Fibroblast of skin of left quadriceps (primary cell): ENCODE measurements at regions not wholly inside any gene's neighbourhood (a gene's known extent, or its start where the extent isn't known, plus 50 kb on each side); places are given as distances from the start of the nearest gene placed in this dataset.
A peak's percentile ranks its signal among the peaks of the same experiment; 100 is the strongest.
"Not testable (repeated sequence)": the region's sequence is repeated elsewhere in the genome, so short reads cannot be mapped to it uniquely, and the experiment has no call there.

ENCODE experiments used
- DNase-seq, 2 experiments: peaks; one replicate each; pipeline ENCODE4 v3.0.0-alpha.2; 2013; ENCODE audit warnings: low read depth in 2 of 2

GRCh38 chr1:38746941-38747600 is 112.5 kb downstream of the RRAGC start:
- DNase-seq: no peak

DNA sequence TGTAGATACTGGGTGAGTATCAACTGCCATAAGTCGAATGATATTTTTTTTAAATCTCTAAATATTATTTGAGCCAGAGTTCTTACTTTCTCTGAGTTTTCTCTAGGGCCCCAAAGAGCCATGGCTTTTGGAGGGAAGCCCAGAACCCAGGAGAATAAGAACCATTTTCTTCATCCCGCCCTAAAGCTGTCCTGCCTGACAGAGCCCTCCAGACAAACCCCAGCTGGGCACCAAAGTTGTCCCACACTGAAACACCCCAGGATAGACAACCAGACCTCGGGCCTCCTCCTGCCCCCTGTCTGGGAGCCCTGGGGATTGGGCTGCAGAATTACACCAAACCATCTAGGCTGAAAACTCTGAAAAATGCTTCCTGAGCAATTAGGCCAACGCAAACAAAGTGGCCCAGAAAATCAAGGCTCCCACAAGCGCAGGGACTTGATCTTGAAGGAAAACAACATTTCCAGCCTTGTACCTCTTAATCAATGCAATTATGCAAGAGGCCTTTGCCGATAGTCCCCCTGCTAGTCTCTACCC is 113.1 kb downstream of the RRAGC start:
- DNase-seq: no peak

- DNase-seq: no peak
Measured at GRCh38 chr1:38745476-38746401, 113.8 kb downstream of the RRAGC start.

GRCh38 chr1:38744452-38745350 is 114.9 kb downstream of the RRAGC start:
- no peak for DNase-seq

DNA sequence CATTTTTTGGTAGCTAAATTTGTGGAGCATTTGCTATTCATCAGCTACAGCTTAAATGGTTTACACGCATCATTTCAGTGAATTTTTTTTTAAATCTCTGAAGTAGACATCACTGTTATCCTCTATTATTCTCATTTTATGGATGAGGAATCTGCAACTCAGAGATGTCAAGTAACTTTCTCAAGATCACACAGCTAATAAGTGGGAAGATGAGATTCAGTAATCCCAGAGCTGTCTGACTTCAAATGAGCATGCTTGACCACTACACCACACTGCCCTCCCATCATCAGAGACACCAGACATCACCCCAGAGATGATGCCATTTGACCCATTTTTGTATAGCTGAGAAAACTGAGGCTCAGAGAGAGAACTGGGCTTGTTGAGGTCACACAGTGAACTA is 116.4 kb downstream of the RRAGC start:
- no peak for DNase-seq

DNA sequence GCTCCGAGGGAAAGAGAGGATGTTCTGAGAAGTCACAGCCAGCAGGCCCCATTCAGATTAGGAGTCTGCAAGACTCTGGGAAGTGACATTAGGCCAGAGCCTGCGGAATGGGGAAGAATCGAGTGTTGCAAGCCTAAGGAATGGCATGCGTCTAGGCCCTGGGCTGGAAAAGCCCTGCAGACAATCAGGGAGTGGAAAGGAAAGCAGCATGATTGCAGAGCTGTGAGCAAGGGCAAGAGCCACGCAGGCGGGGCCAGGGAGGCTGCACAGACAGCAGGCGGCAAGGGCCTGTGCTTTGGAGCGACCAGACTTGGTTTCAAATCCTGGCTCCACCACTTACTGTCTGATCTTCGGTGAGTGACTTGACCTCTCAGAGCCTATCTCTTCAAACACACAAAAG is 118.2 kb downstream of the RRAGC start:
- DNase-seq: no peak

GRCh38 chr1:38740487-38740886 is 119.1 kb downstream of the RRAGC start:
- no peak for DNase-seq

GRCh38 chr1:38738207-38738606 is 121.4 kb downstream of the RRAGC start:
- no peak for DNase-seq

GRCh38 chr1:38736399-38736798 is 123.2 kb downstream of the RRAGC start:
- no peak for DNase-seq

- peak; percentile 18 to 21 for DNase-seq
Measured at GRCh38 chr1:38735651-38736161, 123.9 kb downstream of the RRAGC start.

DNA sequence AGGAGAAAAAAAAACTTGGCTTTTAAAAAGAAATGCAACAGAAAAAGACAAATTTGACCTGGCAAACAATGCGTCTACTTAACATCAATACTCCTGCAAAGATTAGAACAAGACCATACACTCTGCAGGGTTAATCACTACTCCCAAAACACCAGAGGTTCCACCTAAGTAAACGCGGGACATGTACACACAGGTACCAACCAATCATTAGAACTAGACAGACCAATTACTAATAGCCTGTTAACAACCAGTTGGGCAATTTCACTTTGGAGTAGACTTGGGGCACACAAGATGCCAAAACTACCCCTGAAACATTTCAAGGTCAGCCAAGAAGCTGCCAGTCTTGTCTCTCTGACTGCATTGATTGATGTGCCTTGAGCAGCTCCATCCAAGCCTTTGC is 125.8 kb downstream of the RRAGC start:
- DNase-seq: no peak

GRCh38 chr1:38730511-38731397 is 128.8 kb downstream of the RRAGC start:
- DNase-seq: no peak

GRCh38 chr1:38728585-38728908 is 131.0 kb downstream of the RRAGC start:
- no peak for DNase-seq

DNA sequence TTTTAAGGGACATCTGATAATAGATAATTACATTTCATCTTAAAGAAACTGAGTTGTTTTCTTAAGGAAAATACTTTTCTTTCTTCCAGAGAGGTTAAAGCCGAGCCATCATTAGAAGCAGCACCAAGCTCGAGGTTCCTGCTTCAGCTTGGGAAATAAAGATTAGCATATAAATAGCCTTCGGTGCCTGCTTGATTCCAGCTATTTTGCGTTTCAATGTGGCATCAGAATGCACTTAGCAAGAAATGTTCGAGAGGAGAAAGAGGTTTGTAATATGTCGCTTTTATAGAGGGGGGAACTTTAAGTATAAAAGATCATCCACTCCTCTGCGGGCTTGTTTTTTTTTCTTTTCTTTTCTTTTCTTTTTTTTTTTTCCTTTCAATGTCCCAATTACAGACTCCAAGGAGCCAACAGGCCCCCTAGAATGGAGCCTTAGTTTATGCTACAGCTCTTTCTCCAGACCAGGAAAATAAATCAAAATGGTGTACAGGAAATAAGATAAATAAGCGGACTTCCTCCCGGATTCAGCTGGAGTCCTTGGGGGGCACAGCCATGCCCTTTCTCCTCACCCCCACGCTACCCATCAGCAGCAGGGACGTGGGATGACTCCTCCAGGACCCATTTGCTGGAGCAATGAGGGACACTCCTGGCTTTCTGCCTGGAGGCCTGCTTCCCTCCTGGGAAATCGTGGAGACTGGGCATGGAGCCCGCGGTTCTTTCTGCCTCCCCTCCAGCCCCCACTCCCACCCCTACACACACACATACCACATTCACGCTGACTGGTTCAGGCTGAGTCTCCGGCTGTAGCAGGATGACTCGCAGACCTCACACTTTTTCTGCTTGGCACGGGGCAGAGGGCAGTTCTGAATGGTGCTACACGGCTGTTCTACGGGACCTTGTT is 131.6 kb downstream of the RRAGC start:
- peak; percentile 52 to 57 for DNase-seq

- not testable (repeated sequence) for DNase-seq
Measured at GRCh38 chr1:38725321-38725961, 134.1 kb downstream of the RRAGC start.

- DNase-seq: no peak
Measured at GRCh38 chr1:38724160-38725131, 135.1 kb downstream of the RRAGC start.

GRCh38 chr1:38721816-38722215 is 137.8 kb downstream of the RRAGC start:
- no peak for DNase-seq

DNA sequence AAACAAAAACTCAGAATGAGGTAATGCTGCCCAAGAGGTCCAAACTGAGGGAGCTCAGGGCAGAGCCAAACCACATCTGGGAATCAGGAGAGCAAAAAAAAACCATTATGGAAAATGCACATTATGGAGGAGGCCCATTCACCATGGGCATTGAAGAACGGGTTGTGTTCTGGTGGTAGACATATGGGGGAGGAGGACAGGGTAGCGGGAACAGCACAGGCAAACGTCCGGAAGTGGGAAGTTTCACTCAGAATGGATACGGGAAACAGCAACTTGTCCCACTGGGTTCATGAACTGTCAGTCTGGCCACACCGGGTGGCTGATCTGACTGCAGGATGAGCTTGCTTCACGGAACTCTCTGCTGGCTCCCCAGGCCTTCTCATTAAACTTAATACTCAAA is 139.7 kb downstream of the RRAGC start:
- no peak for DNase-seq
